NB4 (cell line): ENCODE measurements at regions not wholly inside any gene's neighbourhood (a gene's known extent, or its start where the extent isn't known, plus 50 kb on each side); places are given as distances from the start of the nearest gene placed in this dataset.

Source experiments
- CTCF ChIP-seq: IDR thresholded peaks from one replicate; pipeline ENCODE4 v1.5.1; 2012; ENCODE audit warnings: low read depth, low read length
- MAX ChIP-seq: IDR thresholded peaks from 2 replicates; pipeline ENCODE4 v1.6.1; 2011; ENCODE audit warnings: low read depth, low read length
- POLR2A ChIP-seq: IDR thresholded peaks from 2 replicates; pipeline ENCODE4 v1.6.1; 2011; ENCODE audit warnings: mild to moderate bottlenecking; ENCODE audit not compliant: insufficient read length; ENCODE audit errors: extremely low read depth

- no peak for TF ChIP-seq CTCF
- TF ChIP-seq POLR2A: no peak
- no peak for TF ChIP-seq MAX
These were observed 239.1 kb downstream of the COL12A1 start for GRCh38 chr6:74966712-74967111.
